ENCODE measurements at regions not wholly inside any gene's neighbourhood (a gene's known extent, or its start where the extent isn't known, plus 50 kb on each side); places are given as distances from the start of the nearest gene placed in this dataset.

DNA sequence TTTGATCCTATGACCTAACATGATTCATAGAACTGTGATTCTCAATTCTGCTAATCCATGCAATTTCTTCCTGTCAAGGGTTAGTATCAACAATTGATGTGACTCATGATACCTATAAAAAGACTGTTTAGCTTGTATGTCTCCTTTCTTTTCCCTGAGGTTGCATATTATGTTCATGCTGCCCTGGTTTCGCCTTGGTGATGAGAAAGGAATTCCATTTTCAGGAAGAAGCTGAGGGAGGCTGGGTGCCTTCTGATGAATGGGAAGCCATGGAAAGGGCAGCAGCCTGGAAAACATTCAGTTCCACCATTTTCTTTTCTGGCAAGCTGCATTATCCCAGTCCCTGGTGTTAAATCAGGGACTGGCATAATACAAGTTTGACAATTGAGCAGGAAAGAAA is 976.5 kb downstream of the RPA4 start:
- TF ChIP-seq CTCF (IDR thresholded peaks at IDR 0.05) = no peak
- no peak for TF ChIP-seq POLR2A (IDR thresholded peaks at IDR 0.05)
